ENCODE measurements at regions not wholly inside any gene's neighbourhood (a gene's known extent, or its start where the extent isn't known, plus 50 kb on each side); places are given as distances from the start of the nearest gene placed in this dataset.

GRCh38 chrX:125262836-125263235, 56.8 kb upstream of the TEX13C start:
- no peak for TF ChIP-seq CTCF (IDR thresholded peaks at IDR 0.05)
- no peak for TF ChIP-seq POLR2A (IDR thresholded peaks at IDR 0.05)
- TF ChIP-seq POLR2AphosphoS5 (IDR thresholded peaks at IDR 0.05), result no peak
- no peak for TF ChIP-seq EP300 (IDR thresholded peaks at IDR 0.05)

Data from upper lobe of left lung (tissue), 4 donors.